Sigmoid colon (tissue), 6 donors: ENCODE measurements at regions not wholly inside any gene's neighbourhood (a gene's known extent, or its start where the extent isn't known, plus 50 kb on each side); places are given as distances from the start of the nearest gene placed in this dataset.

Source experiments
- DNase-seq: peaks from one replicate; pipeline ENCODE4 v3.0.0-alpha.2; 2019
- H3K27ac ChIP-seq, 4 donors: fragments of 200-600 bp; sonication (generic); one replicate each; pipeline ENCODE4 v1.5.1; 2016 to 2019; ENCODE audit warnings: mild to moderate bottlenecking in 1 of 4
- H3K27me3 ChIP-seq, 3 donors: fragments of 200-600 bp; sonication (generic); one replicate each; pipeline ENCODE4 v1.5.1; 2019; ENCODE audit warnings: mild to moderate bottlenecking in 1 of 3
- H3K36me3 ChIP-seq, 4 donors: fragments of 200-600 bp; sonication (generic); one replicate each; pipeline ENCODE4 v1.5.1; 2016 to 2019
- H3K4me1 ChIP-seq, 4 donors: fragments of 200-600 bp; sonication (generic); one replicate each; pipeline ENCODE4 v1.5.1; 2017 to 2019
- H3K4me3 ChIP-seq, 4 donors: fragments of 200-600 bp; sonication (generic); one replicate each; pipeline ENCODE4 v1.5.1; 2017 to 2019; ENCODE audit warnings: mild to moderate bottlenecking in 2 of 4, moderate library complexity in 1 of 4
- H3K9me3 ChIP-seq, 4 donors: fragments of 200-600 bp in 3 of 4; sonication (generic) in 3 of 4; one replicate each; pipeline versions ENCODE4 v1.5.1 to v1.6.1; 2013 to 2019
- CTCF ChIP-seq, 4 experiments: fragments of 450-650 bp in 3 of 4; fragments of 200-600 bp in 1 of 4; IDR thresholded peaks; one replicate each; pipeline ENCODE4 v1.5.1; 2016 to 2019; ENCODE audit warnings: antibody characterized with exemption in 4 of 4, mild to moderate bottlenecking in 3 of 4, moderate library complexity in 2 of 4
- EP300 ChIP-seq, 4 donors: sonication (generic); formaldehyde crosslinking; IDR thresholded peaks; one replicate each; pipeline ENCODE4 v1.6.1; 2017; ENCODE audit warnings: antibody characterized with exemption in 4 of 4
- POLR2A ChIP-seq, 2 donors: fragments of 450-650 bp; IDR thresholded peaks; one replicate each; pipeline ENCODE4 v1.6.1; 2016; ENCODE audit warnings: antibody characterized with exemption in 2 of 2, mild to moderate bottlenecking in 2 of 2, moderate library complexity in 2 of 2
- POLR2AphosphoS5 ChIP-seq, 4 donors: sonication (generic); formaldehyde crosslinking; IDR thresholded peaks; one replicate each; pipeline ENCODE4 v1.6.1; 2017; ENCODE audit warnings: antibody characterized with exemption in 4 of 4
- WGBS, 2 donors: extraction: QIAGEN DNeasy Blood & Tissue Kit; methylation state at CpG; one replicate each; pipeline ENCODE4 v1.1.7; 2013; 5-methylcytosine and 5-hydroxymethylcytosine counted together
- intact Hi-C: fragments of 100-400 bp; cut with DNase I; formaldehyde crosslinking; loops from one replicate; pipeline ENCODE4 v1.15.1; 2023
- donor health status: healthy with polysubstance abuse.
- donor health status: healthy.

- no peaks in the 10 kb centered on the region for H3K27me3 ChIP-seq
- WGBS, 2 donors, result 93 to 96% methylated on average over 6 of the region's 6 CpGs
- no peaks in the 10 kb centered on the region for H3K36me3 ChIP-seq
- H3K4me3 ChIP-seq, result no peak overlapping the region
- no peaks in the 10 kb centered on the region for H3K9me3 ChIP-seq
- no peak overlapping the region for H3K27ac ChIP-seq
- intact Hi-C loops, result no loop called here
- no peak for DNase-seq
- H3K4me1 ChIP-seq, result no peaks in the 10 kb centered on the region
- no peak for TF ChIP-seq POLR2A (IDR thresholded peaks at IDR 0.05)
Observed at GRCh38 chr1:232191560-232191959, 438.4 kb downstream of the SIPA1L2 start.

GRCh38 chr1:232188318-232188717, 441.6 kb downstream of the SIPA1L2 start:
- 88 to 96% methylated on average over 2 of the region's 2 CpGs for whole genome bisulfite sequencing, 2 donors
- no peak for DNase-seq
- no peak overlapping the region for H3K4me3 ChIP-seq

GRCh38 chr1:232186931-232187330, 443.0 kb downstream of the SIPA1L2 start:
- 91 to 94% methylated on average over 3 of the region's 3 CpGs for WGBS, 2 donors
- H3K9me3 ChIP-seq, result no peaks in the 10 kb centered on the region
- H3K27ac ChIP-seq, result no peak overlapping the region
- no peaks in the 10 kb centered on the region for H3K27me3 ChIP-seq
- no peak overlapping the region for H3K4me3 ChIP-seq
- TF ChIP-seq POLR2A (IDR thresholded peaks at IDR 0.05), result no peak
- TF ChIP-seq CTCF (IDR thresholded peaks at IDR 0.05), result no peak
- TF ChIP-seq POLR2AphosphoS5 (IDR thresholded peaks at IDR 0.05), result no peak
- TF ChIP-seq EP300 (IDR thresholded peaks at IDR 0.05), result no peak
- DNase-seq, result no peak
- no peaks in the 10 kb centered on the region for H3K4me1 ChIP-seq
- H3K36me3 ChIP-seq, result no peaks in the 10 kb centered on the region
- intact Hi-C loops, result no loop called here

More at GRCh38 chr1:232188318-232188717, 441.6 kb downstream of the SIPA1L2 start:
- H3K27me3 ChIP-seq, result no peaks in the 10 kb centered on the region
- intact Hi-C loops, result no loop called here
- no peaks in the 10 kb centered on the region for H3K36me3 ChIP-seq
- no peaks in the 10 kb centered on the region for H3K9me3 ChIP-seq
- no peak for TF ChIP-seq EP300 (IDR thresholded peaks at IDR 0.05)
- no peak for TF ChIP-seq POLR2A (IDR thresholded peaks at IDR 0.05)
- TF ChIP-seq POLR2AphosphoS5 (IDR thresholded peaks at IDR 0.05), result no peak
- TF ChIP-seq CTCF (IDR thresholded peaks at IDR 0.05), result no peak
- no peak overlapping the region for H3K27ac ChIP-seq
- H3K4me1 ChIP-seq, result no peaks in the 10 kb centered on the region

GRCh38 chr1:232184561-232185530, 445.1 kb downstream of the SIPA1L2 start:
- no peak for DNase-seq
- WGBS, 2 donors, result 85 to 87% methylated on average over 18 of the region's 18 CpGs

GRCh38 chr1:232183802-232184201, 446.1 kb downstream of the SIPA1L2 start:
- H3K36me3 ChIP-seq, result no peaks in the 10 kb centered on the region
- TF ChIP-seq POLR2AphosphoS5 (IDR thresholded peaks at IDR 0.05) (no peak), EP300 (IDR thresholded peaks at IDR 0.05) (no peak), CTCF (IDR thresholded peaks at IDR 0.05) (no peak), POLR2A (IDR thresholded peaks at IDR 0.05) (no peak)
- DNase-seq, result no peak
- no peak overlapping the region for H3K27ac ChIP-seq
- H3K9me3 ChIP-seq, result no peaks in the 10 kb centered on the region
- no peaks in the 10 kb centered on the region for H3K27me3 ChIP-seq
- no peak overlapping the region for H3K4me3 ChIP-seq
- intact Hi-C loops, result no loop called here
- no peaks in the 10 kb centered on the region for H3K4me1 ChIP-seq

More at GRCh38 chr1:232184561-232185530, 445.1 kb downstream of the SIPA1L2 start:
- no peak overlapping the region for H3K27ac ChIP-seq
- H3K36me3 ChIP-seq, result no peaks in the 10 kb centered on the region
- H3K4me1 ChIP-seq, result no peaks in the 10 kb centered on the region
- intact Hi-C loops, result no loop called here
- H3K9me3 ChIP-seq, result no peaks in the 10 kb centered on the region
- TF ChIP-seq POLR2A (IDR thresholded peaks at IDR 0.05) (no peak), EP300 (IDR thresholded peaks at IDR 0.05) (no peak)
- H3K27me3 ChIP-seq, result no peaks in the 10 kb centered on the region
- no peak overlapping the region for H3K4me3 ChIP-seq
